ENCODE measurements at regions not wholly inside any gene's neighbourhood (a gene's known extent, or its start where the extent isn't known, plus 50 kb on each side); places are given as distances from the start of the nearest gene placed in this dataset.
A peak's percentile ranks its signal among the peaks of the same experiment; 100 is the strongest.
"Not testable (repeated sequence)": the region's sequence is repeated elsewhere in the genome, so short reads cannot be mapped to it uniquely, and the experiment has no call there.

- BruUV-seq (replicated peaks); H3K4me1 Mint-ChIP-seq (ENCODE audit: insufficient read depth, unreplicated experiment); POLR2A ChIA-PET; DNase-seq (ENCODE audit: unreplicated experiment); intact Hi-C loops (cut with micrococcal nuclease); H3K27ac Mint-ChIP-seq (ENCODE audit: low read depth, unreplicated experiment); H3K4me3 Mint-ChIP-seq (ENCODE audit: unreplicated experiment); H3K27me3 Mint-ChIP-seq (ENCODE audit: insufficient read depth, unreplicated experiment); H3K36me3 Mint-ChIP-seq (ENCODE audit: insufficient read depth, unreplicated experiment); H3K9me3 Mint-ChIP-seq (ENCODE audit: unreplicated experiment); CTCF ChIA-PET: not testable (repeated sequence)
Measured at GRCh38 chr7:75201606-75202079, 109.3 kb downstream of the GTF2IRD2B start.

GRCh38 chr7:75205367-75206085 lies 113.1 kb downstream of the GTF2IRD2B start:
- H3K4me3 Mint-ChIP-seq (ENCODE audit: unreplicated experiment); CTCF ChIA-PET; H3K27ac Mint-ChIP-seq (ENCODE audit: low read depth, unreplicated experiment); H3K36me3 Mint-ChIP-seq (ENCODE audit: insufficient read depth, unreplicated experiment); H3K9me3 Mint-ChIP-seq (ENCODE audit: unreplicated experiment); POLR2A ChIA-PET; DNase-seq (ENCODE audit: unreplicated experiment); H3K4me1 Mint-ChIP-seq (ENCODE audit: insufficient read depth, unreplicated experiment); intact Hi-C loops (cut with micrococcal nuclease); H3K27me3 Mint-ChIP-seq (ENCODE audit: insufficient read depth, unreplicated experiment); BruUV-seq (replicated peaks): not testable (repeated sequence)

GRCh38 chr7:75215460-75215859 lies 123.1 kb downstream of the GTF2IRD2B start:
- H3K27me3 Mint-ChIP-seq (ENCODE audit: insufficient read depth, unreplicated experiment); BruUV-seq (replicated peaks); intact Hi-C loops (cut with micrococcal nuclease); H3K4me1 Mint-ChIP-seq (ENCODE audit: insufficient read depth, unreplicated experiment); CTCF ChIA-PET; H3K4me3 Mint-ChIP-seq (ENCODE audit: unreplicated experiment); H3K36me3 Mint-ChIP-seq (ENCODE audit: insufficient read depth, unreplicated experiment); DNase-seq (ENCODE audit: unreplicated experiment); POLR2A ChIA-PET; H3K27ac Mint-ChIP-seq (ENCODE audit: low read depth, unreplicated experiment); H3K9me3 Mint-ChIP-seq (ENCODE audit: unreplicated experiment): not testable (repeated sequence)

DNA sequence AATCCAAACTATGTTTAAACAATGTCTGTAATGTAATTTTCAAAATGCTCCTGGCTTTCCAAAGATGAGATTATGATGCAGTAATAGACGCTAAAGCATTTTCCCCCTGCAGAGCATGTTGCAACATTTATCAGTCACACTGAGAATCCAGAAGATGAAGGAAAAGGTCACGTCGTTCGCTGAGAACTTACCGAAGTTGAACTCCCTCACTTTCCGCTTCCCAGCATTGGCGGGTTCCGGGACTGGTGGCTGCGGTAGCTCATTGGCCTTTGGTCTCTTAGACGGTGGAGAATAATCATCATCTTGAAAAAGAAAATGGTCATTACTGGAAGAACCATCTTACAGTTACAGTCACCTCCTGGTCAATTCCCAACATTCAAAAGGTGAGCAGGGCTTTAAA lies 124.6 kb downstream of the GTF2IRD2B start:
- intact Hi-C loops (cut with micrococcal nuclease); H3K4me1 Mint-ChIP-seq (ENCODE audit: insufficient read depth, unreplicated experiment); POLR2A ChIA-PET; BruUV-seq (replicated peaks); CTCF ChIA-PET; H3K9me3 Mint-ChIP-seq (ENCODE audit: unreplicated experiment); DNase-seq (ENCODE audit: unreplicated experiment); H3K36me3 Mint-ChIP-seq (ENCODE audit: insufficient read depth, unreplicated experiment); H3K27me3 Mint-ChIP-seq (ENCODE audit: insufficient read depth, unreplicated experiment); H3K27ac Mint-ChIP-seq (ENCODE audit: low read depth, unreplicated experiment); H3K4me3 Mint-ChIP-seq (ENCODE audit: unreplicated experiment): not testable (repeated sequence)

DNA sequence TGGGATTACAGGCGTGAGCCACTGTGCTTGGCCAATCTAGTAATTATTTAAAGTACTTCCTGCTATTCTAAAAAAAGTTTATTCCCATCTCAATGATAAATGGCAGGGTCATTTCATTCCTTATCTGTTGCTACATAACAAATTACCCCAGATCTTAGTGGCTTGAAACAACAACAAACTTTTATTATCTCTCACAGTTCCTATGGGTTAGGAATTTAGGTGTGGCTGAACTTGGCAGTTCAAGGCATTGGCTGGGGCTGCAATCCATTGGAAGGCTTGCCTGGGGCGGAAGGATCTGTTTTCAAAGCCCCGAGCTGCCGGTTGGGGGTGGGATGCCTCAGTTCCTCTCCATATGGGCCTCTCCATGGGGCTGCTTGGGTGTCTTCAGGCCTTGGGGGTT lies 133.7 kb downstream of the GTF2IRD2B start:
- H3K4me1 Mint-ChIP-seq (ENCODE audit: insufficient read depth, unreplicated experiment); H3K27me3 Mint-ChIP-seq (ENCODE audit: insufficient read depth, unreplicated experiment); POLR2A ChIA-PET: not testable (repeated sequence)

GRCh38 chr7:75229558-75229957 lies 137.2 kb downstream of the GTF2IRD2B start:
- POLR2A ChIA-PET; H3K9me3 Mint-ChIP-seq (ENCODE audit: unreplicated experiment); CTCF ChIA-PET; intact Hi-C loops (cut with micrococcal nuclease); H3K27me3 Mint-ChIP-seq (ENCODE audit: insufficient read depth, unreplicated experiment); BruUV-seq (replicated peaks); H3K27ac Mint-ChIP-seq (ENCODE audit: low read depth, unreplicated experiment); H3K36me3 Mint-ChIP-seq (ENCODE audit: insufficient read depth, unreplicated experiment); DNase-seq (ENCODE audit: unreplicated experiment); H3K4me3 Mint-ChIP-seq (ENCODE audit: unreplicated experiment); H3K4me1 Mint-ChIP-seq (ENCODE audit: insufficient read depth, unreplicated experiment): not testable (repeated sequence)

More for the DNA sequence above, 133.7 kb downstream of the GTF2IRD2B start:
- DNase-seq (ENCODE audit: unreplicated experiment); H3K36me3 Mint-ChIP-seq (ENCODE audit: insufficient read depth, unreplicated experiment); CTCF ChIA-PET; H3K4me3 Mint-ChIP-seq (ENCODE audit: unreplicated experiment); BruUV-seq (replicated peaks); H3K27ac Mint-ChIP-seq (ENCODE audit: low read depth, unreplicated experiment); intact Hi-C loops (cut with micrococcal nuclease); H3K9me3 Mint-ChIP-seq (ENCODE audit: unreplicated experiment): not testable (repeated sequence)

GRCh38 chr7:75230558-75230957 lies 138.2 kb downstream of the GTF2IRD2B start:
- H3K4me3 Mint-ChIP-seq (ENCODE audit: unreplicated experiment); POLR2A ChIA-PET; BruUV-seq (replicated peaks); DNase-seq (ENCODE audit: unreplicated experiment); CTCF ChIA-PET; H3K27ac Mint-ChIP-seq (ENCODE audit: low read depth, unreplicated experiment); H3K9me3 Mint-ChIP-seq (ENCODE audit: unreplicated experiment); H3K27me3 Mint-ChIP-seq (ENCODE audit: insufficient read depth, unreplicated experiment); intact Hi-C loops (cut with micrococcal nuclease); H3K36me3 Mint-ChIP-seq (ENCODE audit: insufficient read depth, unreplicated experiment); H3K4me1 Mint-ChIP-seq (ENCODE audit: insufficient read depth, unreplicated experiment): not testable (repeated sequence)

DNA sequence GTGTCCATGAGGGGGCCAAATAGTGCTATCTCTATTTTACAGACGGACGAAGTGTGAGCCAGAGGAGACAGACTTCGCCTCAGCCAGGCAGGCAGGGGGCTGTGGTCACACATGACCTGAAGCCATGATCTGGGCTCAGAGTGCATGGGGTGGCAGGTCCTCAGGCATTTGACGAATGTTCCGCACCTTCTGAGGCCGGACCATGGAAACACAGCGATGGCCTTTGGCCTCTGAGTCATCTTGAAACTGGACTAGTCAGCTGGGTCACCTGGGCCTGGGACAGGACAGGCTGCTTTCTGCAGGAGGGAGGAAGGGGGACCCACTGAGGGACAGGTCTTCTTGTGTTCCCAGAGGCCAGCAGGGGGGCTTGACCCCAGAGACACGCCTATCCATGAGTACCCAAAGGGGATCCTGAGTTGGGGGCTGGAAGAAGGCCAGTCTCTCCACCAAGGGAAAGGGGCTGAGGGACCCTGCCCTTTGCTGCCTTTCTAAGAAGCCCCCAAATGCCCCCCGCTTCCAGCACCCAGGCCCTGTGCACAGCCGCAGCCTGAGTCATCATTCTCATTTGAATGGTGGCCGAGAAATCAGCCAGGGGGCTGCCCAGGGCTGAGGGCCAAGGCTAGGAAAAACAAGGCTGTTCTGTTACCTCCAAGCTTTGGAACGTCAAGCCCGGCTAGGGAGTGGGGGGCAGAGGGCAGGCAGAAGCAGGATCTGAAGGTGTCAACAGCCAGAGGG lies 142.9 kb downstream of the GTF2IRD2B start:
- H3K27me3 Mint-ChIP-seq (ENCODE audit: insufficient read depth, unreplicated experiment); intact Hi-C loops (cut with micrococcal nuclease): not testable (repeated sequence)

DNA sequence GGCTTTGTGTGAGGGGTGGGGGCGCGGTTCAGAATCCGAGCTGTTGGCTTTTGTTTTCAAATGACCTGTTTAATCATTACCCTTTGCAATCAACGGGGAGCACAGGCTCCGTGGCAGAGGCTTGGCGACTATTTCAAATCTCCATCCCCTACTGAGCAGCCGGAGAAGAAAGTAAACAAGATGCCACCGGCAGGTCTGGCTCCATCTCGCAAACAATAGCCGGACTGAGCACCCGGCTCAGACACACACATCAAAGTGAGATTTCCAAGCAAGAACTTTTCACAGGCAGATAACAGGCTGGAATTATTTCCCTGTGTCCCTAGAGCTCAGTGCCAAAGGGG lies 143.4 kb downstream of the GTF2IRD2B start:
- H3K4me1 Mint-ChIP-seq (ENCODE audit: insufficient read depth, unreplicated experiment); POLR2A ChIA-PET; H3K27me3 Mint-ChIP-seq (ENCODE audit: insufficient read depth, unreplicated experiment); H3K4me3 Mint-ChIP-seq (ENCODE audit: unreplicated experiment); intact Hi-C loops (cut with micrococcal nuclease); DNase-seq (ENCODE audit: unreplicated experiment); H3K9me3 Mint-ChIP-seq (ENCODE audit: unreplicated experiment); H3K36me3 Mint-ChIP-seq (ENCODE audit: insufficient read depth, unreplicated experiment); CTCF ChIA-PET; H3K27ac Mint-ChIP-seq (ENCODE audit: low read depth, unreplicated experiment): not testable (repeated sequence)
- BruUV-seq (replicated peaks) = TSS peak; percentile 66

More for the DNA sequence above, 142.9 kb downstream of the GTF2IRD2B start:
- POLR2A ChIA-PET; H3K9me3 Mint-ChIP-seq (ENCODE audit: unreplicated experiment); H3K27ac Mint-ChIP-seq (ENCODE audit: low read depth, unreplicated experiment); H3K4me3 Mint-ChIP-seq (ENCODE audit: unreplicated experiment); DNase-seq (ENCODE audit: unreplicated experiment); CTCF ChIA-PET; H3K36me3 Mint-ChIP-seq (ENCODE audit: insufficient read depth, unreplicated experiment); BruUV-seq (replicated peaks); H3K4me1 Mint-ChIP-seq (ENCODE audit: insufficient read depth, unreplicated experiment): not testable (repeated sequence)

All from MCF 10A (cell line).